ENCODE measurements at regions not wholly inside any gene's neighbourhood (a gene's known extent, or its start where the extent isn't known, plus 50 kb on each side); places are given as distances from the start of the nearest gene placed in this dataset.
"Not testable (repeated sequence)": the region's sequence is repeated elsewhere in the genome, so short reads cannot be mapped to it uniquely, and the experiment has no call there.

GRCh38 chr7:138169441-138169851, 93.2 kb downstream of the AKR1D1 start:
- Mint-ChIP-seq H3K27me3 (peaks cover 10% of the 10 kb centered on the region), H3K27ac (no peak overlapping the region), H3K9me3 (peaks cover 3 to 7% (median 6%) of the 10 kb centered on the region in 3 donors), H3K36me3 (no peaks in the 10 kb centered on the region), H3K4me3 (no peak overlapping the region), H3K4me1 (no peaks in the 10 kb centered on the region)

DNA sequence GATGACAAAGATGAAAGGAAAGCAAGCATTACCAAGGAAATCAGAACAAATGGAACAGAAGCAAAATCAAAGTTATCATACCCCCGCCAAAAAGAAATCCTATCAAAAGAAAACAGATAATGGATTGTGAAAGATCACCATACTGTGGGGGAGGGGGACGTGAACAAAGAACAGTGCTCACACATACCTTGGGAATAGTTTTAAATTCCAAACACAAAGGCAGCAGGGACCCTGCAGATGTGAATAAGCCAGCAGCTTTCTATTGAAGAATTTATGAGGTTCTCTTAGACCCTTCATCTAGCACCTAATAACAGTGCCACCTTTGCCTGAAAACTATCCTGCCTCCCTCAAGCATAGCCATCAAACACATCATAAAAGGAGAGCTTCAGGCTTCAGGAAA, 94.0 kb downstream of the AKR1D1 start:
- Mint-ChIP-seq H3K9me3 (peaks cover 0 to 5% (median 0%) of the 10 kb centered on the region in 3 donors), H3K27ac (no peak overlapping the region), H3K4me1 (no peaks in the 10 kb centered on the region), H3K36me3 (no peaks in the 10 kb centered on the region), H3K4me3 (no peak overlapping the region), H3K27me3 (peaks cover 10% of the 10 kb centered on the region)

DNA sequence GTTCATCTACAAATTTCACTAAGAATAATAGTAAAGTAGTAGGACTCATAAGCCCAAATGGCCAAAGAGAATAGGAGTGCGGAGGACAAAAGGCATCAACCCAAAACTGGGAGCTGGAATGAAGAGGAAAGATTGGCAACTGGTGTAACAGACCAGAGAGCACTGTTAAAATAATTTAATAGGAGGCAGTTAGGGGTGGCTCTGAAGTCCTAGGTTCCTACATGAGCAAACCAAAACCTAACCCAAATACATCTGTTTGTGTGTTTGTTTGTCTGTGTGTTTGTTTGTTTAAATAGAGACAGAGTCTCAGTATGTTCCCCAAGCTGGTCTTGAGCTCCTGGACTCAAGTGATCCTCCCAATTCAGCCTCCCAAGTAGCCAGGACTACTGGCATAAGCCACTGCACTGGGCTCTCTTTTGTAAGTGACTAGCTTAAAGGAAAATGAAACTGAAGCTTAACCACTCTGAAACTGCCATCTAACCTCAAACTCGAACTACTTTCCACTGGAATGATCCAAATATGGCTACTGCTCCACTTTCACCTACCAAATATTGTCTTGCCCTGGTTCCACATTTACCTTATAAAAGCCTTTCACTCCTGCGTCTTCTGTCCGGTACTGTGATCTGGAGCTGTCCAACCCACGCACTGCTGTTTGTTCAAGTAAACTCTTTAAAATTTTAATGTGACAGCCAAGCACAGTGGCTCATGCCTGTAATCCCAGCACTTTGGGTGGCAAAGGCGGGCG, 94.9 kb downstream of the AKR1D1 start:
- peaks cover 0 to 3% (median 0%) of the 10 kb centered on the region in 3 donors for H3K9me3 Mint-ChIP-seq
- H3K27me3 Mint-ChIP-seq, result peaks cover 10% of the 10 kb centered on the region
- H3K4me3 Mint-ChIP-seq, result no peak overlapping the region
- no peaks in the 10 kb centered on the region for H3K36me3 Mint-ChIP-seq
- no peaks in the 10 kb centered on the region for H3K4me1 Mint-ChIP-seq
- H3K27ac Mint-ChIP-seq, result no peak overlapping the region

DNA sequence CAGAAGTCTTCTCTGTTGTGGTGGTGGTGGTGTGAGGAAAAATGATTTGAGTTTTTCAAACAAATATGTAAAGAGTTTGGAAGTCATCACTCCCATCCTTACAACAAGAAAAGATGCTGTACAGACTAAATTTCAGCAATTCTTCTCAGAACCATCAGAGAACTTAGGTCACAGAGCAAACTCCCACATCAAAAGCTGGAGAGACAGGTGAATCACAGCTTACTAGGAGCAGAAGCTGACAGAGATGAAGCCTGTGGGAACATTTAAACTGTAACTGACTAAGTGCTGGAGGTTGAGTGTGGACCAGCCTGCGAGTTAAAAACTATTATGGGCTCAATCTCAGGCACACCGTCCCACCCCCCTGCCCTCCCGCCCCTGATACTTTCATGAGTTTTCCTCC, 97.3 kb downstream of the AKR1D1 start:
- no peaks in the 10 kb centered on the region for H3K4me1 Mint-ChIP-seq
- H3K9me3 Mint-ChIP-seq, result peaks cover 0 to 3% (median 0%) of the 10 kb centered on the region in 3 donors
- H3K27me3 Mint-ChIP-seq, result peaks cover 12% of the 10 kb centered on the region
- no peaks in the 10 kb centered on the region for H3K36me3 Mint-ChIP-seq
- no peak overlapping the region for H3K27ac Mint-ChIP-seq
- H3K4me3 Mint-ChIP-seq, result no peak overlapping the region

GRCh38 chr7:138176060-138176459, 99.8 kb downstream of the AKR1D1 start:
- H3K27me3 Mint-ChIP-seq, result peaks cover 4% of the 10 kb centered on the region
- peaks cover 0 to 3% (median 0%) of the 10 kb centered on the region in 3 donors for H3K9me3 Mint-ChIP-seq
- H3K4me3 Mint-ChIP-seq, result no peak overlapping the region
- H3K4me1 Mint-ChIP-seq, result no peaks in the 10 kb centered on the region
- no peaks in the 10 kb centered on the region for H3K36me3 Mint-ChIP-seq
- no peak overlapping the region for H3K27ac Mint-ChIP-seq

DNA sequence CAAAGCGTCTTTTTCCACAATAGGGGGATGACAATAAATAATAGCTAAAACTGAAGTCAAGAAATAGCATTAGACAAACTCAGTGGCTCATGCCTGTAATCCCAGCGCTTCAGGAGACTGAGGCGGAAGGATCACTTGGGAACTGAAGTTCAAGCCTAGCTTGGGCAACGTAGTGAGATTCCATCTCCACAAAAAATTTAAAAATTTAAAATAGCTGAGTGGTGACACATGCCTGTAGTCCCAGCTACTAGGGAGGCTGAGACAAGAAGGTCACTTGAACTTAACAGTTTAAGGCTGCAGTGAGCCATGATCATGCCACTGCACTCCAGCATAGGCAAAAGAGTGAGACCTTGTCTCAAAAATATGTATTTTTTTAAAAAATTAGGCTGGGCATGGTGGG, 107.9 kb downstream of the AKR1D1 start:
- Mint-ChIP-seq H3K36me3 (peaks cover 2% of the 10 kb centered on the region), H3K4me1 (peaks cover 0 to 2% (median 0%) of the 10 kb centered on the region in 3 donors), H3K4me3 (no peak overlapping the region), H3K27me3 (no peaks in the 10 kb centered on the region), H3K27ac (no peak overlapping the region), H3K9me3 (peaks cover 4 to 8% (median 4%) of the 10 kb centered on the region in 3 donors)

GRCh38 chr7:138185132-138185908, 109.1 kb downstream of the AKR1D1 start:
- peaks cover 4 to 8% (median 4%) of the 10 kb centered on the region in 3 donors for H3K9me3 Mint-ChIP-seq
- H3K4me1 Mint-ChIP-seq, result peaks cover 0 to 2% (median 0%) of the 10 kb centered on the region in 3 donors
- H3K4me3 Mint-ChIP-seq, result no peak overlapping the region

DNA sequence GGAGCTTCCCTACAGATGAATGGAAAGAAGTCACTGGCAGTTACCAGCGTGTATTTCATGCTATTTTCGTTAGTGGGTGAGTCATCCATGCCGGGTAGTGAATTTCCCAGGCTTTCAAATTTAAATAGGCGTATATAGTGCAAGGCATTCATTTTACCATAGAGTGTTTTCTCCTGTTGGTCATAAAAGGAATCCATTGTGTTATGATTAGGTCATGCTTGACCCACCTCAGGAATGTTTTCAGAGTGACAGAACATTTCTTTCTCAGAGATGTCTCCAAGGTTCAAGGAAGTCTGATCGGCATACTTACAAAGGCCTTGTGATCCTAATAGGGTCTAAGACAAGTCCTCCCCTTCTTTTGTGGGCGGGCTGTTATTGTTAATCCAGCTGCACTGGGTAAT, 110.7 kb downstream of the AKR1D1 start:
- H3K9me3 Mint-ChIP-seq, result peaks cover 4 to 8% (median 4%) of the 10 kb centered on the region in 3 donors
- peaks cover 2% of the 10 kb centered on the region for H3K36me3 Mint-ChIP-seq
- no peaks in the 10 kb centered on the region for H3K27me3 Mint-ChIP-seq
- no peak overlapping the region for H3K27ac Mint-ChIP-seq
- H3K4me3 Mint-ChIP-seq, result peak overlapping the region in 1 of 4 donors; percentile 13
- peaks cover 0 to 2% (median 0%) of the 10 kb centered on the region in 3 donors for H3K4me1 Mint-ChIP-seq

More at GRCh38 chr7:138185132-138185908, 109.1 kb downstream of the AKR1D1 start:
- H3K27ac Mint-ChIP-seq, result no peak overlapping the region
- H3K27me3 Mint-ChIP-seq, result no peaks in the 10 kb centered on the region
- peaks cover 2% of the 10 kb centered on the region for H3K36me3 Mint-ChIP-seq

- Mint-ChIP-seq H3K27ac (no peak overlapping the region), H3K4me1 (peaks cover 0 to 2% (median 0%) of the 10 kb centered on the region in 3 donors), H3K9me3 (peaks cover 2 to 8% (median 4%) of the 10 kb centered on the region in 3 donors), H3K27me3 (no peaks in the 10 kb centered on the region), H3K4me3 (no peak overlapping the region), H3K36me3 (peaks cover 2% of the 10 kb centered on the region)
These were observed 112.1 kb downstream of the AKR1D1 start for GRCh38 chr7:138188290-138188858.

DNA sequence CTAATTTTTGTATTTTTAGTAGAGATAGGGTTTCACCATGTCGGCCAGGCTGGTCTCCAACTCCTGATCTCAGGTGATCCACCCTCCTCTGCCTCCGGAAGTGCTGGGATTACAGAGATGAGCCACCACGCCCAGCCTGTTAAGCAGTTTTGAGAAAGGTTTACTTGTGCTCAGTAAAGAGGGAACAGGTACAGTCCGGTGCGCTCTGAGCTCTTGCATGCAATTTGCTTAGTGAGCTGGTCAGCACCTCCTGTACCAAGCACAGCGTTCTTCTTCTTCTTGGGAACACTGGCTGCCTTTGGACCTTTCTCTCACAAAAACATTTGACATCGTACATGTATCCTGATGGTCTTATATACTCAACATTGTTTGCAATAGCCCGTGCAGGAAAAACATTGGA, 118.3 kb downstream of the AKR1D1 start:
- no peak overlapping the region for H3K27ac Mint-ChIP-seq
- H3K4me3 Mint-ChIP-seq, result peak overlapping the region in 1 of 4 donors; percentile 17
- H3K27me3 Mint-ChIP-seq, result peaks cover 2% of the 10 kb centered on the region
- no peaks in the 10 kb centered on the region for H3K9me3 Mint-ChIP-seq
- H3K36me3 Mint-ChIP-seq, result no peaks in the 10 kb centered on the region
- no peaks in the 10 kb centered on the region for H3K4me1 Mint-ChIP-seq

DNA sequence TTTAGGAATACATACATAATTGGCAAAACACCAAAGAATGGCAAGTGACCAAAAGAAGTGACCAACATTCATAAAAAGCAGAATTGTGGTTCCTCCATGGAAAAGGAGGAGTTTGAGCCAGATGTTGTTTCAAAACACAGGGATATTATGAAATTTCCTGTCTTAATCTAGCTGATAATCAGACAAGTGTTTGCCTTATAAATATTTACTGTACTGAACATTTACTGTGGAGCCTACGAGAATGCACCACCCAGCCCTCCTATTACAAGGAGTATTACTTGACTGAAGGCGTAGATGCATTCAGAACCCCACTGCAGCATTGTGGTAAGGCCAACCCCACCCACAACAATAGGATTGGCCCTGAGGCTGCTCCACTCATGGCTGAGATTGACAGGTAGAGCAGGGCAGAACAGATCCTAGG, 118.9 kb downstream of the AKR1D1 start:
- H3K4me1 Mint-ChIP-seq, result no peaks in the 10 kb centered on the region
- H3K27ac Mint-ChIP-seq, result no peak overlapping the region
- peaks cover 2% of the 10 kb centered on the region for H3K27me3 Mint-ChIP-seq
- no peak overlapping the region for H3K4me3 Mint-ChIP-seq
- no peaks in the 10 kb centered on the region for H3K36me3 Mint-ChIP-seq
- no peaks in the 10 kb centered on the region for H3K9me3 Mint-ChIP-seq

GRCh38 chr7:138196503-138196946, 120.3 kb downstream of the AKR1D1 start:
- not testable (repeated sequence) for H3K27me3 Mint-ChIP-seq, H3K27ac Mint-ChIP-seq, H3K9me3 Mint-ChIP-seq, H3K4me1 Mint-ChIP-seq, H3K4me3 Mint-ChIP-seq, H3K36me3 Mint-ChIP-seq

DNA sequence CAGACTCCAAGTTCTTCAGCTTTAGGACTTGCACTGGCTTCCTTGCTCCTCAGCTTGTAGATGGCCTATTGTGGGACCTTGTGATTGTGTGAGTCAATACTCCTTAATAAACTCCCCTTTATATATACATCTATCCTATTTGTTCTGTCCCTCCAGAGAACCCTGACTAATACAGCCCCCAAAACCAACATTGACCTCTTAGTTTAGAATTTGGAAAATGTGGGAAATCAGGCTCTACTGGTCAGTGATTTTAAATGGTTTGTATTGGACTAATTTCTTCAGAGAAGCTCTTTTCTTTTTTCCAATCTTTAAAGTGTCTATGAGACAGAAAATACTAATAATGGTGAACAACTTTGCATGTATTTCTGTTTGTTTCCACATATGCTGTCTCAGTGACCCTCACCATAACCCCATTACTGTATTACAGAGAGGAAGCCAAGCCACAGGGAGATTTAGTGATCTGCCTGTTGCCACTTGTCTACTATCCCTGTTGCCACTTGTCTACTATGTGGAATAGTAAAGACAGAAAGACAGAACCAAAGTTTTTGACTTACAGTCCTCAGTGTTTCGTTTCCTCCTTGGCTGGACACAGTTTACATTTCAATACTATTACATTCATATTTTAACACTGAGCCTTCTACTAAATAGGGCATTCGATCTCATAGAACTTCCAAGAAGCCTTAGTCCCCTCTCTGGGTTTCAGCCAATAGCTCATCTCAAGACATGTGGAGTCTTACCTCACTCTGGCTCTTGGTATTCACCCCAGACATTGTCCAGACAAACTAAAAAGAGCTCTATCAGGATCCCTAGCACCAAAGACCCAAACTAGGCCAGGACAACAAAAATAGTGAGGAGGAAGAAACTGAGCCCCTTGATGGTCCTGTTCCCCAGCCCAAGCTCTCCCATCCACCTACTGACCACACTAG, 121.0 kb downstream of the AKR1D1 start:
- no peaks in the 10 kb centered on the region for H3K9me3 Mint-ChIP-seq
- no peak overlapping the region for H3K4me3 Mint-ChIP-seq
- no peaks in the 10 kb centered on the region for H3K36me3 Mint-ChIP-seq
- H3K27ac Mint-ChIP-seq, result no peak overlapping the region
- H3K4me1 Mint-ChIP-seq, result no peaks in the 10 kb centered on the region
- peaks cover 2% of the 10 kb centered on the region for H3K27me3 Mint-ChIP-seq

GRCh38 chr7:138204285-138204981, 128.2 kb downstream of the AKR1D1 start:
- Mint-ChIP-seq H3K27me3 (no peaks in the 10 kb centered on the region), H3K9me3 (peaks cover 0 to 3% (median 0%) of the 10 kb centered on the region in 3 donors), H3K4me3 (no peak overlapping the region), H3K36me3 (no peaks in the 10 kb centered on the region), H3K27ac (no peak overlapping the region), H3K4me1 (peaks cover 0 to 1% (median 0%) of the 10 kb centered on the region in 3 donors)
